ENCODE measurements at regions not wholly inside any gene's neighbourhood (a gene's known extent, or its start where the extent isn't known, plus 50 kb on each side); places are given as distances from the start of the nearest gene placed in this dataset.
"Not testable (repeated sequence)": the region's sequence is repeated elsewhere in the genome, so short reads cannot be mapped to it uniquely, and the experiment has no call there.

- ATAC-seq: no peak
- intact Hi-C loops (cut with DNase I): no loop called here
- Histone ChIP-seq H3K4me1 (no peaks in the 10 kb centered on the region), H3K27ac (no peak overlapping the region), H3K27me3 (ENCODE audit: low read depth) (no peaks in the 10 kb centered on the region), H3K9me3 (no peaks in the 10 kb centered on the region), H3K36me3 (no peaks in the 10 kb centered on the region), H3K4me3 (no peak overlapping the region)
- no peak for TF ChIP-seq CTCF (IDR thresholded peaks at IDR 0.05)
- DNase-seq: no peak
Measured at GRCh38 chrX:95484781-95485180, 1199.9 kb upstream of the DIAPH2 start.

GRCh38 chrX:95505721-95506120 lies 1178.9 kb upstream of the DIAPH2 start:
- Histone ChIP-seq H3K4me1 (no peaks in the 10 kb centered on the region), H3K27me3 (ENCODE audit: low read depth) (no peaks in the 10 kb centered on the region), H3K4me3 (no peak overlapping the region), H3K9me3 (no peaks in the 10 kb centered on the region), H3K36me3 (no peaks in the 10 kb centered on the region), H3K27ac (no peak overlapping the region)
- intact Hi-C loops (cut with DNase I): no loop called here
- no peak for DNase-seq
- TF ChIP-seq CTCF (IDR thresholded peaks at IDR 0.05): no peak
- no peak for ATAC-seq

- H3K27me3 ChIP-seq (ENCODE audit: low read depth): no peaks in the 10 kb centered on the region
- H3K4me3 ChIP-seq: no peak overlapping the region
- no peaks in the 10 kb centered on the region for H3K36me3 ChIP-seq
- DNase-seq (no peak), ATAC-seq (no peak)
- intact Hi-C loops (cut with DNase I): no loop called here
- no peak overlapping the region for H3K27ac ChIP-seq
- no peaks in the 10 kb centered on the region for H3K4me1 ChIP-seq
- no peak for TF ChIP-seq CTCF (IDR thresholded peaks at IDR 0.05)
- no peaks in the 10 kb centered on the region for H3K9me3 ChIP-seq
Measured at GRCh38 chrX:95509474-95509873, 1175.2 kb upstream of the DIAPH2 start.

- H3K36me3 ChIP-seq; H3K9me3 ChIP-seq; H3K4me1 ChIP-seq; H3K27ac ChIP-seq; ATAC-seq; H3K4me3 ChIP-seq; DNase-seq; intact Hi-C loops (cut with DNase I); H3K27me3 ChIP-seq (ENCODE audit: low read depth): not testable (repeated sequence)
Measured at GRCh38 chrX:95524018-95524417, 1160.6 kb upstream of the DIAPH2 start.

GRCh38 chrX:95536111-95536510 lies 1148.5 kb upstream of the DIAPH2 start:
- H3K4me3 ChIP-seq: no peak overlapping the region
- H3K36me3 ChIP-seq: no peaks in the 10 kb centered on the region
- no peaks in the 10 kb centered on the region for H3K4me1 ChIP-seq
- no peaks in the 10 kb centered on the region for H3K9me3 ChIP-seq
- ATAC-seq (no peak), DNase-seq (no peak)
- no peak for TF ChIP-seq CTCF (IDR thresholded peaks at IDR 0.05)
- intact Hi-C loops (cut with DNase I): no loop called here
- no peaks in the 10 kb centered on the region for H3K27me3 ChIP-seq (ENCODE audit: low read depth)
- H3K27ac ChIP-seq: no peak overlapping the region

- no peaks in the 10 kb centered on the region for H3K9me3 ChIP-seq
- no peak overlapping the region for H3K4me3 ChIP-seq
- no peaks in the 10 kb centered on the region for H3K36me3 ChIP-seq
- H3K27me3 ChIP-seq (ENCODE audit: low read depth): no peaks in the 10 kb centered on the region
- no peak overlapping the region for H3K27ac ChIP-seq
- ATAC-seq (no peak), DNase-seq (no peak)
- intact Hi-C loops (cut with DNase I): no loop called here
- TF ChIP-seq CTCF (IDR thresholded peaks at IDR 0.05): no peak
- no peaks in the 10 kb centered on the region for H3K4me1 ChIP-seq
Measured at GRCh38 chrX:95536661-95537060, 1148.0 kb upstream of the DIAPH2 start.
